GM12878 (cell line): ENCODE measurements at regions not wholly inside any gene's neighbourhood (a gene's known extent, or its start where the extent isn't known, plus 50 kb on each side); places are given as distances from the start of the nearest gene placed in this dataset.

ENCODE experiments used
- ATAC-seq: fragments of 200-7000 bp; cut with Tn5 transposase; 3 replicates; pipeline ENCODE4 v1.9.1; 2020; ENCODE audit warnings: mild to moderate bottlenecking, moderate library complexity
- BruUV-seq: library from RNA; stranded (reverse); fragments of 400-500 nt; replicated peaks from 2 replicates; lab custom pipeline; 2021; lab: Mats Ljungman, UMichigan
- CTCF ChIA-PET: fragments of 300-600 bp; sonication (Branson Sonifier 250); formaldehyde crosslinking; extraction: SDS; loops from one replicate; lab custom pipeline; 2021; ENCODE audit warnings: inconsistent platforms; lab: Yijun Ruan, JAX
- POLR2A ChIA-PET: fragments of 350-600 bp; formaldehyde crosslinking; extraction: SDS; loops from one replicate; lab custom pipeline; 2021; ENCODE audit warnings: inconsistent platforms; lab: Charles Lee
- RAD21 ChIA-PET: fragments of 300-600 bp; sonication (Branson Sonifier 250); formaldehyde crosslinking; loops from one replicate; lab custom pipeline; 2023; ENCODE audit warnings: antibody characterized with exemption; ENCODE audit not compliant: unreplicated experiment; lab: Charles Lee
- SMC1A ChIA-PET: fragments of 300-600 bp; sonication (Branson Sonifier 250); formaldehyde crosslinking; loops from one replicate; lab custom pipeline; 2023; ENCODE audit not compliant: unreplicated experiment, uncharacterized antibody; lab: Charles Lee
- DNase-seq: peaks from one replicate; pipeline ENCODE4 v3.0.0-alpha.2; 2011; ENCODE audit warnings: low read depth, low spot score
- FAIRE-seq: peaks from 3 replicates; lab custom pipeline; 2011; peaks lifted over from hg19 to GRCh38; lab: Jason Lieb, UNC
- H2AFZ ChIP-seq: 2 replicates; pipeline ENCODE4 v1.6.0; 2011; ENCODE audit warnings: low read depth, low read length, control low read depth; ENCODE audit not compliant: control insufficient read depth
- H3K27ac ChIP-seq: 2 replicates; pipeline ENCODE4 v1.5.1; 2011; ENCODE audit warnings: control low read depth; ENCODE audit not compliant: control insufficient read depth, insufficient read depth
- H3K27me3 ChIP-seq, 2 experiments: replicated peaks in 1 of 2; 2 replicates each; pipeline versions ENCODE4 v1.6.0 to v1.6.1; 2011; ENCODE audit warnings: low read length in 1 of 2; ENCODE audit not compliant: control insufficient read depth in 2 of 2, insufficient read depth in 2 of 2
- H3K36me3 ChIP-seq, 2 experiments: 2 replicates each; pipeline ENCODE4 v1.5.1; 2011; ENCODE audit warnings: low read length in 1 of 2; ENCODE audit not compliant: control insufficient read depth in 2 of 2, insufficient read depth in 2 of 2
- H3K4me1 ChIP-seq: 2 replicates; pipeline ENCODE4 v1.6.1; 2011; ENCODE audit warnings: mild to moderate bottlenecking, low read length, moderate library complexity, mixed read lengths; ENCODE audit not compliant: control insufficient read depth, insufficient read depth
- H3K4me2 ChIP-seq: 2 replicates; pipeline ENCODE4 v1.6.0; 2011; ENCODE audit warnings: control low read depth; ENCODE audit not compliant: control insufficient read depth, insufficient read depth
- H3K4me3 ChIP-seq: fragments of 200-600 bp; sonication (generic); 2 replicates; pipeline ENCODE4 v1.5.1; 2016
- H3K79me2 ChIP-seq: 2 replicates; pipeline ENCODE4 v1.6.0; 2011; ENCODE audit warnings: low read length; ENCODE audit not compliant: control insufficient read depth, insufficient read depth
- H3K9ac ChIP-seq: 2 replicates; pipeline ENCODE4 v1.8.0; 2011; ENCODE audit warnings: low read length, control low read depth, mixed read lengths; ENCODE audit not compliant: control insufficient read depth, insufficient read depth
- H3K9me3 ChIP-seq: replicated peaks from 3 replicates; pipeline ENCODE4 v1.5.1; 2011; ENCODE audit warnings: mild to moderate bottlenecking, low read length; ENCODE audit not compliant: control insufficient read depth, insufficient read depth
- H4K20me1 ChIP-seq: 2 replicates; pipeline ENCODE4 v1.6.0; 2011; ENCODE audit not compliant: control insufficient read depth, insufficient read depth
- ASH2L ChIP-seq: fragments of 300-600, 200-600 bp; sonication (generic); IDR thresholded peaks from 2 replicates; pipeline ENCODE4 v1.6.1; 2017; ENCODE audit warnings: low read depth, mild to moderate bottlenecking, borderline replicate concordance
- NR2F1 ChIP-seq: fragments of 450-650 bp; conservative IDR thresholded peaks from 2 replicates; pipeline ENCODE4 v1.6.1; 2017; ENCODE audit warnings: mild to moderate bottlenecking
- TCF12 ChIP-seq: IDR thresholded peaks from 2 replicates; pipeline ENCODE4 v1.6.1; 2011; ENCODE audit warnings: low read depth, mild to moderate bottlenecking, low read length
- WGBS: methylation state at CpG from one replicate; pipeline ENCODE4 v1.1.6; 2016; ENCODE audit warnings: low lambda C conversion rate; ENCODE audit not compliant: insufficient replicate concordance, insufficient coverage; ENCODE audit errors: missing lambda C conversion rate; 5-methylcytosine and 5-hydroxymethylcytosine counted together
- in situ Hi-C: fragments of 300-500 bp; cut with MboI; formaldehyde crosslinking; loops from 9 replicates; pipeline ENCODE4 v1.14.3; 2018; ENCODE audit warnings: mixed read lengths
- intact Hi-C: fragments of 100-400 bp; cut with micrococcal nuclease; formaldehyde crosslinking; loops from one replicate; pipeline ENCODE4 v1.14.2; 2022; ENCODE audit not compliant: unreplicated experiment
- TF ChIP-seq, protein P1 (sequence below), 3 experiments: IDR thresholded peaks in 2 of 3; conservative IDR thresholded peaks in 1 of 3; 2 replicates each; pipeline ENCODE4 v1.5.1; 2011; ENCODE audit warnings: low read depth in 3 of 3, low read length in 3 of 3, mild to moderate bottlenecking in 3 of 3, control low read depth in 2 of 3, moderate library complexity in 2 of 3, inconsistent platforms in 1 of 3, mixed read lengths in 1 of 3; ENCODE audit not compliant: control insufficient read depth in 2 of 3, insufficient read depth in 1 of 3; ENCODE audit errors: extremely low read depth in 1 of 3

DNA sequence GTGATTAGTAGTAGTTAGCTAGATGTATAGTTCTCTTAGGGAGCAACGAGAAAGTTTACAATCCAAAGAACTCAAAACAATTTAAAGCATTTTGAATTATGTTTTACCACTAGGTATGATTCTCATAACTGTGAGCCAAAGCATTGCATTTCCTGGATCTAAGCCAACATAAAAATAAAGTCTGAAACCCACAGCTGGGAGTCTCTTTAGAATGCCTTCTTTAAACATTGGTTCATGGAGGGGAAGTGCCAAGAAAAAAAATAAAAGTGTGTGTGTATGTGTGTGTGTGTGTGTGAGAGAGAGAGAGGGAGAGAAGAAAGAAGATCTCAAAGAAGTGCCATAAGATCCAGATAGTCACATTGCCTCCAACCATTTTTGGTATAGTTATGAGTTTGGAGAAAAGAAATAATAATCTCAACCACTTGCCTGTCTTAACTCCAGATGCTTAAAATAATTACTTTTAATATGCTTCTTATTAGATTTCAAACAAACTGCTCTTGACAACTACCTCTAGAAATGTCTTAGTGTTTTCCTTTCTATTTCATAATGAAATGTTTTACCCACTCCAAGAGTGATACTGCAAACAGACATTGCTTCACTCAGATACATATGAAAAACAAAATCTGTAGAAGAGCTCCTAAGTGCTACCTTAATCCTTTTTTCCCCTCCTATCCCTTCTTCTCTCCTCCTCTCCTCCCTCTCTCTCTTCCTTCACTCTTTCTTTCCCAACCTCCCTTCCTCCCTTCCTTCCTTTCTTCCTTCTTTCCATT, 554.1 kb downstream of the KCTD12 start (continued):
- TF ChIP-seq, protein P1, sequence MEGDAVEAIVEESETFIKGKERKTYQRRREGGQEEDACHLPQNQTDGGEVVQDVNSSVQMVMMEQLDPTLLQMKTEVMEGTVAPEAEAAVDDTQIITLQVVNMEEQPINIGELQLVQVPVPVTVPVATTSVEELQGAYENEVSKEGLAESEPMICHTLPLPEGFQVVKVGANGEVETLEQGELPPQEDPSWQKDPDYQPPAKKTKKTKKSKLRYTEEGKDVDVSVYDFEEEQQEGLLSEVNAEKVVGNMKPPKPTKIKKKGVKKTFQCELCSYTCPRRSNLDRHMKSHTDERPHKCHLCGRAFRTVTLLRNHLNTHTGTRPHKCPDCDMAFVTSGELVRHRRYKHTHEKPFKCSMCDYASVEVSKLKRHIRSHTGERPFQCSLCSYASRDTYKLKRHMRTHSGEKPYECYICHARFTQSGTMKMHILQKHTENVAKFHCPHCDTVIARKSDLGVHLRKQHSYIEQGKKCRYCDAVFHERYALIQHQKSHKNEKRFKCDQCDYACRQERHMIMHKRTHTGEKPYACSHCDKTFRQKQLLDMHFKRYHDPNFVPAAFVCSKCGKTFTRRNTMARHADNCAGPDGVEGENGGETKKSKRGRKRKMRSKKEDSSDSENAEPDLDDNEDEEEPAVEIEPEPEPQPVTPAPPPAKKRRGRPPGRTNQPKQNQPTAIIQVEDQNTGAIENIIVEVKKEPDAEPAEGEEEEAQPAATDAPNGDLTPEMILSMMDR (IDR thresholded peaks at IDR 0.05 in 2 of 3, conservative IDR thresholded peaks at IDR 0.05 in 1 of 3; ENCODE audit: control insufficient read depth in 2 of 3, extremely low read depth in 1 of 3, insufficient read depth in 1 of 3, low read depth in 3 of 3, low read length in 3 of 3), result no peak

DNA sequence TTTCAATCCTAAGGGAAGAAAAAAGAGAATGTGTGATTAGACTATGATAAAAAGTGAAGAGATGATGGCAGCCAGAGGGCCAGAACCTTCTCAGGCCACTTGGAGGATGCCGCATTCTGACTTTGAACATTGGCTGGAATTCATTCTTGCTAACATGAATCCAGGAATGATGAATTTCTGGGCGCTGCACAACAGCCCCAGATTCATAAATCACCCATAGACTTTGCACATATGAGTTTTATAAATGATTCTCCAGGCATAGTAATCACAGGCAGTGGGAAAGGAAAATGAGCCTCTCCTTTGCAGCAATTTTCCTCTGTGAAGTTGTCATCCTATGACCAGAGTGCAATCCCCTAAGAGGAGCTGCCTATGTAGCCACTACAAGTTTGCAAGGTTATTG, 555.4 kb downstream of the KCTD12 start:
- no peak overlapping the region for H3K4me3 ChIP-seq
- intact Hi-C loops (no loop called here), in situ Hi-C loops (no loop called here)
- no peak overlapping the region for H3K4me2 ChIP-seq
- ChIA-PET POLR2A (no interaction called here), RAD21 (no interaction called here), CTCF (no interaction called here), SMC1A (no interaction called here)
- ATAC-seq (no peak), FAIRE-seq (no peak), DNase-seq (no peak)
- no peak overlapping the region for H3K27ac ChIP-seq
- H3K4me1 ChIP-seq, result no peaks in the 10 kb centered on the region
- no peaks in the 10 kb centered on the region for H3K27me3 ChIP-seq
- TF ChIP-seq TCF12, result no peak
- no peak for TF ChIP-seq ASH2L
- no peak for TF ChIP-seq NR2F1
- no peaks in the 10 kb centered on the region for H4K20me1 ChIP-seq
- BruUV-seq, result no TSS peak
- no peaks in the 10 kb centered on the region for H3K36me3 ChIP-seq
- no peaks in the 10 kb centered on the region for H3K79me2 ChIP-seq
- no peak overlapping the region for H2AFZ ChIP-seq
- no peaks in the 10 kb centered on the region for H3K9me3 ChIP-seq
- H3K9ac ChIP-seq, result no peak overlapping the region
- 45% methylated on average over 2 of the region's 2 CpGs for WGBS
